Heart right ventricle (tissue), 16 donors: ENCODE measurements at regions not wholly inside any gene's neighbourhood (a gene's known extent, or its start where the extent isn't known, plus 50 kb on each side); places are given as distances from the start of the nearest gene placed in this dataset.

Source experiments
- ATAC-seq, 8 donors: fragments of 200-7000 bp; cut with Tn5 transposase; one replicate each; pipeline ENCODE4 v1.9.1; 2020; ENCODE audit warnings: mild to moderate bottlenecking in 8 of 8, moderate library complexity in 8 of 8, moderate number of reproducible peaks in 1 of 8
- DNase-seq, 2 donors: peaks; one replicate each; pipeline ENCODE4 v3.0.0-alpha.2; 2020
- H3K27ac ChIP-seq, 10 donors: fragments of 200-600 bp; sonication (generic) in 2 of 10; one replicate each; pipeline versions ENCODE4 v1.5.0 to v1.8.0; 2020 to 2022; ENCODE audit warnings: mild to moderate bottlenecking in 3 of 10
- H3K27me3 ChIP-seq, 7 donors: fragments of 200-600 bp; one replicate each; pipeline ENCODE4 v1.8.0; 2021 to 2022; ENCODE audit warnings: mild to moderate bottlenecking in 2 of 7
- H3K36me3 ChIP-seq, 9 donors: fragments of 200-600 bp; sonication (generic) in 1 of 9; one replicate each; pipeline versions ENCODE4 v1.5.0 to v1.8.0; 2020 to 2022; ENCODE audit warnings: mild to moderate bottlenecking in 2 of 9
- H3K4me1 ChIP-seq, 9 donors: fragments of 200-600 bp; sonication (generic) in 1 of 9; one replicate each; pipeline versions ENCODE4 v1.5.0 to v1.8.0; 2020 to 2022; ENCODE audit warnings: mild to moderate bottlenecking in 4 of 9
- H3K4me3 ChIP-seq, 10 donors: fragments of 200-600 bp; sonication (generic) in 2 of 10; one replicate each; pipeline versions ENCODE4 v1.5.0 to v1.8.0; 2020 to 2022; ENCODE audit warnings: mild to moderate bottlenecking in 7 of 10, moderate library complexity in 2 of 10
- H3K9me3 ChIP-seq, 11 donors: fragments of 200-600 bp in 10 of 11; sonication (generic) in 2 of 11; one replicate each; pipeline versions ENCODE4 v1.5.0 to v1.8.0; 2013 to 2022; ENCODE audit warnings: mild to moderate bottlenecking in 2 of 11, control low read depth in 1 of 11, moderate library complexity in 1 of 11
- WGBS, 2 donors: extraction: QIAGEN DNeasy Blood & Tissue Kit; methylation state at CpG; one replicate each; pipeline ENCODE4 v1.1.7; 2013; ENCODE audit warnings: inconsistent platforms in 1 of 2; 5-methylcytosine and 5-hydroxymethylcytosine counted together
- intact Hi-C, 10 donors: fragments of 100-400 bp; cut with DNase I; formaldehyde crosslinking; loops; one replicate each; pipeline versions ENCODE4 v1.11.1 to v1.14.2; 2022
- TF ChIP-seq, protein P1 (sequence below), 9 donors: fragments of 200-600 bp; sonication (generic) in 2 of 9; IDR thresholded peaks; one replicate each; pipeline versions ENCODE4 v1.5.0 to v1.8.0; 2021 to 2022; ENCODE audit warnings: antibody characterized with exemption in 9 of 9, mild to moderate bottlenecking in 5 of 9, moderate library complexity in 1 of 9
- donor health status: Arrhythmogenic right ventricular cardiomyopathy.
- donor health status: ischemic (EF 13 %, LVEDD 7.1; RV severe dilation, severe dysfunction).
- donor health status: healthy with polysubstance abuse.
- donor health status: DM: no; HTN: yes; CAD: no.
- donor health status: DM: no; HTN: no; CAD: no.
- donor health status: ischemic (EF 25% LVEDD 6.9; RV normal size, moderate dysfunction).
- donor health status: ischemic (EF 25% LVEDD 5.7; RV mildly dilated, moderate dysfunction).
- donor health status: healthy.
- donor health status: DM: yes; HTN: yes; CAD: no.
- donor health status: Ischemic cardiomyopathy.
- donor health status: ischemic (EF 35%, LVEDD 5.7; RV mildly dilated, moderate dysfunction).
- donor health status: nonischemic (EF 11% LVEDD 7.7; RV severe dilation, severe dysfunction).
- donor health status: DM: yes; HTN: yes; CAD: no.
- donor health status: PGD.
- donor health status: ischemic (EF 29% LVEDD 5.4; RV normal size, mild dysfunction).
- donor health status: nonischemic (EF 23%, LVEDD 6.1; RV moderate dilation, normal function).

DNA sequence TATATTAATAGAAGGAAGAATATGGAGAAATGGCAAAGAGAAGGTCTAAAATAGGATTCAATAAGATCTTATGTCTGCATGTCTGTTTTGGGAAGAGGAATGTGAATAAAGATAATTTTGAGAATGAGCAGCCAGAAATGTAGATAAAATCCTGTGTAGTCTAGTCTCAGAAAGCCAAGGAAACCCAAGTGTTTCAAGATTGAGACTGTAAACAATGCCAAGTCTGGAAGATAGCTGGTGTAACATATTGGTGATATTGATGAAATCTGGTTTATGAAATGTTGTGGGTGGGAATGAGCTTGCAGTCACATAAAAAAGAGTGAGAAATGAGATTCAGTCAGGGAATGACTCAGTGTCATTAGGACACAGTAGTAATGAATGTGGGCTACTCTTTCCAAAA lies 1180.3 kb upstream of the PCDH20 start:
- H3K27me3 ChIP-seq = no peaks in the 10 kb centered on the region
- DNase-seq = no peak
- no peaks in the 10 kb centered on the region for H3K9me3 ChIP-seq
- TF ChIP-seq, protein P1, sequence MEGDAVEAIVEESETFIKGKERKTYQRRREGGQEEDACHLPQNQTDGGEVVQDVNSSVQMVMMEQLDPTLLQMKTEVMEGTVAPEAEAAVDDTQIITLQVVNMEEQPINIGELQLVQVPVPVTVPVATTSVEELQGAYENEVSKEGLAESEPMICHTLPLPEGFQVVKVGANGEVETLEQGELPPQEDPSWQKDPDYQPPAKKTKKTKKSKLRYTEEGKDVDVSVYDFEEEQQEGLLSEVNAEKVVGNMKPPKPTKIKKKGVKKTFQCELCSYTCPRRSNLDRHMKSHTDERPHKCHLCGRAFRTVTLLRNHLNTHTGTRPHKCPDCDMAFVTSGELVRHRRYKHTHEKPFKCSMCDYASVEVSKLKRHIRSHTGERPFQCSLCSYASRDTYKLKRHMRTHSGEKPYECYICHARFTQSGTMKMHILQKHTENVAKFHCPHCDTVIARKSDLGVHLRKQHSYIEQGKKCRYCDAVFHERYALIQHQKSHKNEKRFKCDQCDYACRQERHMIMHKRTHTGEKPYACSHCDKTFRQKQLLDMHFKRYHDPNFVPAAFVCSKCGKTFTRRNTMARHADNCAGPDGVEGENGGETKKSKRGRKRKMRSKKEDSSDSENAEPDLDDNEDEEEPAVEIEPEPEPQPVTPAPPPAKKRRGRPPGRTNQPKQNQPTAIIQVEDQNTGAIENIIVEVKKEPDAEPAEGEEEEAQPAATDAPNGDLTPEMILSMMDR (IDR thresholded peaks at IDR 0.05) = no peak
- no peak overlapping the region for H3K4me3 ChIP-seq
- no peak overlapping the region for H3K27ac ChIP-seq
- no peaks in the 10 kb centered on the region for H3K36me3 ChIP-seq
- intact Hi-C loops = no loop called here
- no peak for ATAC-seq
- no peaks in the 10 kb centered on the region for H3K4me1 ChIP-seq

DNA sequence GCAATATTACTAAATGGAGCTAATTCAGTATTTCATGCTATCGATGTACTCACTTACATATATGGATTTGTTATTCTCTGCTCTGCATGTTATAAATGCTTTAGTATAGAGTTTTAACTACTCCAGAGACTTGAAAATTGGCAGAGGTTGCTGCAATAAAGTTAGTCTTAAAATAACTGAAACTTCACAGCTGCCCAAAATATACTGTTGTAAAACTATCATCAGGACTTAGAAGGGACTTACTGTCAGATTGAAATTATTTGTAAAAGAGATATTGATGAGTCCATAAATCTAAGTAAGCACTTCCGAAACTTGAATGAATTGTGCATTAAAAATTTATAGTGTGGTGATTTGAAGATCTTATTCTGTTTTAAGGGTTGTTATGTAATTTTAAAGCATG lies 1178.2 kb upstream of the PCDH20 start:
- WGBS, 2 donors = 72 to 75% methylated on average over 2 of the region's 2 CpGs

GRCh38 chr13:62583466-62583865 lies 1167.8 kb upstream of the PCDH20 start:
- intact Hi-C loops = no loop called here
- H3K27me3 ChIP-seq = no peaks in the 10 kb centered on the region
- 60 to 63% methylated on average over 2 of the region's 2 CpGs for WGBS, 2 donors
- TF ChIP-seq, protein P1 (IDR thresholded peaks at IDR 0.05) = no peak
- DNase-seq (no peak), ATAC-seq (no peak)
- no peaks in the 10 kb centered on the region for H3K4me1 ChIP-seq
- no peak overlapping the region for H3K4me3 ChIP-seq
- H3K36me3 ChIP-seq = no peaks in the 10 kb centered on the region
- H3K9me3 ChIP-seq = peaks cover 0 to 1% (median 0%) of the 10 kb centered on the region in 11 donors
- no peak overlapping the region for H3K27ac ChIP-seq

More for the DNA sequence above, 1178.2 kb upstream of the PCDH20 start:
- Histone ChIP-seq H3K36me3 (no peaks in the 10 kb centered on the region), H3K27ac (no peak overlapping the region), H3K4me3 (no peak overlapping the region), H3K9me3 (no peaks in the 10 kb centered on the region), H3K4me1 (no peaks in the 10 kb centered on the region), H3K27me3 (no peaks in the 10 kb centered on the region)
- intact Hi-C loops = no loop called here
- TF ChIP-seq, protein P1 (IDR thresholded peaks at IDR 0.05) = no peak
- ATAC-seq (no peak), DNase-seq (no peak)

- Histone ChIP-seq H3K9me3 (no peaks in the 10 kb centered on the region), H3K4me3 (no peak overlapping the region), H3K4me1 (no peaks in the 10 kb centered on the region), H3K27ac (no peak overlapping the region), H3K27me3 (no peaks in the 10 kb centered on the region), H3K36me3 (no peaks in the 10 kb centered on the region)
- ATAC-seq = no peak
- intact Hi-C loops = no loop called here
- DNase-seq = no peak
- TF ChIP-seq, protein P1 (IDR thresholded peaks at IDR 0.05) = no peak
Measured at GRCh38 chr13:62578402-62578801, 1162.8 kb upstream of the PCDH20 start.

DNA sequence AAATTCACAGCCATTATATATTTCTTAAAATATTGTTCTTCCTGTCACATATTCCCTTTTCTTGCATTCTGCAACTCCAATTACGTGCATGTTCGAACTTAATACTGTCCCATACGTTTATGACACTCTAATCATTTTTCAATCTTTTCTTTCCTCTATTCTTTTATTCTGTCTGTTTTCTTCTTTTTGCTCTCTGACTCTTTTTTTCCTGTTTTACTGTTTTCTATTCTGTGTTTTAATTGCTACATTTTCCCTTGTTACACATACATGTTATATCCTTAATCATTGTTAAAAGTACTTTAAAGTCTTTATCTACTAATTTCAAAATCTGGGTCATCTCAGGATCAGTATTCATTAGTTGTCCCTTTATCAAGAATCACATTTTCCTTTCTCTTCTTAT lies 1149.1 kb upstream of the PCDH20 start:
- Histone ChIP-seq H3K27me3 (no peaks in the 10 kb centered on the region), H3K27ac (no peak overlapping the region), H3K9me3 (no peaks in the 10 kb centered on the region), H3K4me3 (no peak overlapping the region), H3K36me3 (no peaks in the 10 kb centered on the region), H3K4me1 (no peaks in the 10 kb centered on the region)
- WGBS, 2 donors = 84 to 87% methylated on average over 3 of the region's 3 CpGs
- intact Hi-C loops = no loop called here
- ATAC-seq (no peak), DNase-seq (no peak)
- TF ChIP-seq, protein P1 (IDR thresholded peaks at IDR 0.05) = no peak
